Right lobe of liver (tissue), 6 donors: ENCODE measurements at regions not wholly inside any gene's neighbourhood (a gene's known extent, or its start where the extent isn't known, plus 50 kb on each side); places are given as distances from the start of the nearest gene placed in this dataset.

Experiments used
- ATAC-seq, 4 donors: fragments of 200-7000 bp; cut with Tn5 transposase; one replicate each; pipeline ENCODE4 v1.9.1; 2020; ENCODE audit warnings: mild to moderate bottlenecking in 4 of 4, moderate library complexity in 4 of 4
- DNase-seq, 3 donors: peaks; one replicate each; pipeline ENCODE4 v3.0.0-alpha.2; 2020
- H3K27ac ChIP-seq, 3 donors: fragments of 200-600 bp; one replicate each; pipeline ENCODE4 v1.8.0; 2022
- H3K27me3 ChIP-seq, 2 donors: fragments of 200-600 bp; one replicate each; pipeline ENCODE4 v1.8.0; 2022
- H3K36me3 ChIP-seq, 4 donors: fragments of 200-600 bp; sonication (generic) in 1 of 4; one replicate each; pipeline versions ENCODE4 v1.5.1 to v1.8.0; 2017 to 2022; ENCODE audit warnings: control low read depth in 1 of 4
- H3K4me1 ChIP-seq, 4 donors: fragments of 200-600 bp; sonication (generic) in 1 of 4; one replicate each; pipeline versions ENCODE4 v1.5.1 to v1.8.0; 2017 to 2022; ENCODE audit warnings: control low read depth in 1 of 4
- H3K4me3 ChIP-seq, 3 donors: fragments of 200-600 bp; one replicate each; pipeline ENCODE4 v1.8.0; 2022
- H3K9me3 ChIP-seq, 4 donors: fragments of 200-600 bp; sonication (generic) in 1 of 4; one replicate each; pipeline versions ENCODE4 v1.5.1 to v1.8.0; 2017 to 2022; ENCODE audit warnings: control low read depth in 1 of 4
- POLR2A ChIP-seq: fragments of 450-650 bp; IDR thresholded peaks from one replicate; pipeline ENCODE4 v1.6.1; 2017; ENCODE audit warnings: antibody characterized with exemption, mild to moderate bottlenecking
- WGBS: methylation state at CpG from one replicate; pipeline ENCODE4 v1.1.6; 2018; ENCODE audit warnings: low coverage, low lambda C conversion rate; ENCODE audit not compliant: insufficient coverage; ENCODE audit errors: missing lambda C conversion rate; 5-methylcytosine and 5-hydroxymethylcytosine counted together
- intact Hi-C, 2 donors: fragments of 100-400 bp; cut with DNase I; formaldehyde crosslinking; loops; one replicate each; pipeline versions ENCODE4 v1.11.2 to v1.14.1; 2022
- TF ChIP-seq, protein P1 (sequence below), 4 donors: fragments of 200-600 bp in 3 of 4; fragments of 450-650 bp in 1 of 4; IDR thresholded peaks; one replicate each; pipeline versions ENCODE4 v1.5.1 to v1.8.0; 2016 to 2022; ENCODE audit warnings: antibody characterized with exemption in 4 of 4, mild to moderate bottlenecking in 2 of 4
- donor health status: DM: no; HTN: yes; CAD: no.
- donor health status: DM: no; HTN: no; CAD: no.
- donor health status: DM: no; HTN: no; CAD: no.
- donor health status: DM: no; HTN: yes; CAD: no.
- donor health status: DM: no; HTN: yes; CAD: no.

DNA sequence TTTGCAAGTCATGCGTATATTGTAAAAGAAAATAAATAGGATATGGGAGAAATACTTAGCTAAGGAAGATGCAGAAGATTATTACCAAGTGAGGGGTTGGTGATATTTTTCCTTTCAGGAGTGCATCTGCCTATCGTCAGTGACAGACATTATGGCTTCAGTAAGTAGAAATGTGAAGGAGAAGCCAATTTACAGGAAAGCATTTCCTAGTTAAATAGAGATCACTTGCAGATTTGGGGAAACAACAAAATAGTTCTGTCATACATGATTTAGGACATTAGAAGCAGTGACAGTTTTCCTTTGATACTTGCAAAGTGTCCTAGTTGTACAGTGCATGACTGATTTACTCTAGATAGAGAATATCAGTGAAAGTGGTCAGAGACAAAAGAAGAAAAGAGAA is 747.8 kb upstream of the KLHL1 start:
- ATAC-seq = no peak
- TF ChIP-seq, protein P1, sequence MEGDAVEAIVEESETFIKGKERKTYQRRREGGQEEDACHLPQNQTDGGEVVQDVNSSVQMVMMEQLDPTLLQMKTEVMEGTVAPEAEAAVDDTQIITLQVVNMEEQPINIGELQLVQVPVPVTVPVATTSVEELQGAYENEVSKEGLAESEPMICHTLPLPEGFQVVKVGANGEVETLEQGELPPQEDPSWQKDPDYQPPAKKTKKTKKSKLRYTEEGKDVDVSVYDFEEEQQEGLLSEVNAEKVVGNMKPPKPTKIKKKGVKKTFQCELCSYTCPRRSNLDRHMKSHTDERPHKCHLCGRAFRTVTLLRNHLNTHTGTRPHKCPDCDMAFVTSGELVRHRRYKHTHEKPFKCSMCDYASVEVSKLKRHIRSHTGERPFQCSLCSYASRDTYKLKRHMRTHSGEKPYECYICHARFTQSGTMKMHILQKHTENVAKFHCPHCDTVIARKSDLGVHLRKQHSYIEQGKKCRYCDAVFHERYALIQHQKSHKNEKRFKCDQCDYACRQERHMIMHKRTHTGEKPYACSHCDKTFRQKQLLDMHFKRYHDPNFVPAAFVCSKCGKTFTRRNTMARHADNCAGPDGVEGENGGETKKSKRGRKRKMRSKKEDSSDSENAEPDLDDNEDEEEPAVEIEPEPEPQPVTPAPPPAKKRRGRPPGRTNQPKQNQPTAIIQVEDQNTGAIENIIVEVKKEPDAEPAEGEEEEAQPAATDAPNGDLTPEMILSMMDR (IDR thresholded peaks at IDR 0.05) = no peak
- TF ChIP-seq POLR2A = no peak
- no peak for DNase-seq
- Histone ChIP-seq H3K4me1 (no peaks in the 10 kb centered on the region), H3K27ac (no peak overlapping the region), H3K4me3 (no peak overlapping the region), H3K27me3 (no peaks in the 10 kb centered on the region), H3K36me3 (no peaks in the 10 kb centered on the region), H3K9me3 (no peaks in the 10 kb centered on the region)
- intact Hi-C loops = no loop called here
- WGBS = 71% methylated on average over 2 of the region's 2 CpGs

DNA sequence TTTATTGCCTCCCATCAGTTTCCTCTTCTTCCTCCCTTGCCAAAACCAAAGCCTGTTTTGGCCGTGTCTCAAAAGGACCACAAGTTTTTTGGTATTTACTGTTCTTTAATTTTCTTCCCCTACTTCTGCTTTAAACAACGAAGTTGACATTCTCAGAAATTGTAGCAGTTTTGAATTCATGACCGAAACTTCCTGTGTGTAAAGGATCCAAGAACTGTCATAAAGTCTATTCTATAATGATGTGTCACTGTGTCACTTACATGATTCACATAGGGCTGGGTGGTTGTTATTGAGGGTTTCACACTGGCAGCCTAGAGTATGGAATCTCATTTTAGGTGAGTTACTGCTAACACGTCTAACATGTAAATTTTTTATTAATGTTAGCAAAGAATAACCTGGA is 741.0 kb upstream of the KLHL1 start:
- Histone ChIP-seq H3K27ac (no peak overlapping the region), H3K4me1 (no peaks in the 10 kb centered on the region), H3K9me3 (no peaks in the 10 kb centered on the region), H3K4me3 (no peak overlapping the region), H3K27me3 (no peaks in the 10 kb centered on the region), H3K36me3 (no peaks in the 10 kb centered on the region)
- WGBS = 22% methylated on average over 4 of the region's 4 CpGs
- no peak for TF ChIP-seq POLR2A
- TF ChIP-seq, protein P1 (IDR thresholded peaks at IDR 0.05) = no peak
- ATAC-seq = no peak
- no peak for DNase-seq
- intact Hi-C loops = no loop called here

DNA sequence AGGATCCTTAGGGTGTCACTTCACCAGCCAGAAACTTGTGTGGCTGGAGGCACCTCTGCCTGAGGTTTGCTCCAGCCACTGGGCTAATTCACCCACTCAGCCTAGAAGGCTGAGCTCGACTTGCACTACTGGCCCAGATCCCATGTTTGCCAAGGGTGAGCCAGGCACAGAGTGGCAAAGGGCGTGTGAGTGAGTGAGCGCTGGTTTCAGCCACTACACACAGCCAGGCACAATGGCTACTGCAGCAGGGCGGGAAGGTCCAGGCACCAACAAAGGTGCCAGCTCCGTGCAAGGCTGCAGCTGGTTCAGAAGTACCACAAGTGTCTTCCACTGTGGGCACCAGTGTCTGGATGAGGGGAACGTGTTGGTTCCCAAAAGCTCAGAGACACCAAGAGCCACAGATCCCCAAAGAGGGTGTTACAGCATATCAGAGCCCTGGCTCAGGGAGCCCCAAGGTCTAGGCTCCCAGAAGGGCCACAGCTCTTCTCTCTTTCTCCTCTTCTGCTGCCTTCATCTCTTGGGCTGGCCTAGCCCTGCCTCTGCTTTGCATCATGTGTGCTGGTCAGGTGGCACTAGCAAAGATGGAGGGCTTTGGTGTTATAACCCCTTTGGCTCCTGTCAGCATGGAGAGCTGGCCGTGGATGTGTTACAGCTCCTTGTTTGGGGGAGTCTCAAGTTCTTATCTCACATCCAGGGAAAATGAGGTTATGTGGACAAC is 736.3 kb upstream of the KLHL1 start:
- Histone ChIP-seq H3K27ac (no peak overlapping the region), H3K4me3 (no peak overlapping the region), H3K27me3 (no peaks in the 10 kb centered on the region), H3K4me1 (no peaks in the 10 kb centered on the region), H3K36me3 (no peaks in the 10 kb centered on the region), H3K9me3 (no peaks in the 10 kb centered on the region)
- ATAC-seq (peak in 1 of 4 donors; percentile 49), DNase-seq (no peak)
- intact Hi-C loops = no loop called here
- TF ChIP-seq, protein P1 (IDR thresholded peaks at IDR 0.05) = no peak
- TF ChIP-seq POLR2A = no peak
- WGBS = 80% methylated on average over 1 of the region's 7 CpGs

DNA sequence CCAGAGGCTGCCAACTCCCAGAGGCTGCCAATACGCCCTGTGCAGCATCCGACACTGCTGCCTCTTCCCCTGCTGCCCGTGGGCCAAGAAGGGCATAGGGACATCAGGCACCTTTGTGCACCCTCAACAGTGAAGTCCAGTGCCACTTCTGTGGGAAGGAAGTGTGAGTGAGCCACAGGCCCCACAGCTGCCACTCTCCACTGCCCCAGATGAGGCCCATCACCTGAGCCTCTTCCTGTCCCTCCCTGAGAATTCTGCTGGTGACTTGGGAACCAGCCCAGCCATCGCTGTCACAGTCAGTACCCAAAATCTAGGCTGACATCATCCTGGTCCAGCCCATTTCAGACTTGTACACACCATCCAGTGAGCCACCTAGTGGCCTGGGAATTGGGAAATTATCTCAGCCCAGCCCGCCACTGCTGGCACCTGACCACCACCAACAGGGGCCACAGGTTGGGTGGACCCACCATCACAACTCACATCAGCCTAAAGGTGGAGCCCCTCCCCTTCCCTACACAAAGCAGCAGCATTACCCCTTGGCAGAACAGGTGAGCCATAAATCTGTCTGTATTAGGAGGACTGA is 733.9 kb upstream of the KLHL1 start:
- TF ChIP-seq, protein P1 (IDR thresholded peaks at IDR 0.05) = no peak
- no peak for TF ChIP-seq POLR2A
- no peak overlapping the region for H3K27ac ChIP-seq
- ATAC-seq (no peak), DNase-seq (no peak)
- H3K4me1 ChIP-seq = no peaks in the 10 kb centered on the region
- 63% methylated on average over 1 of the region's 5 CpGs for WGBS
- no peaks in the 10 kb centered on the region for H3K36me3 ChIP-seq
- H3K9me3 ChIP-seq = no peaks in the 10 kb centered on the region
- intact Hi-C loops = no loop called here
- no peak overlapping the region for H3K4me3 ChIP-seq
- no peaks in the 10 kb centered on the region for H3K27me3 ChIP-seq
